SU-DHL-6 (cell line): ENCODE measurements at regions not wholly inside any gene's neighbourhood (a gene's known extent, or its start where the extent isn't known, plus 50 kb on each side); places are given as distances from the start of the nearest gene placed in this dataset.

Experiments used
- H2AFZ ChIP-seq: fragments of 200-600 bp; sonication (generic); 2 replicates; pipeline ENCODE4 v1.6.1; 2014; ENCODE audit warnings: low read depth, mild to moderate bottlenecking, moderate library complexity, mixed read lengths, antibody characterized with exemption, low read length; ENCODE audit not compliant: severe bottlenecking
- H3F3A ChIP-seq: fragments of 200-600 bp; shearing (Covaris generic); 2 replicates; pipeline ENCODE4 v1.6.0; 2016; ENCODE audit warnings: antibody characterized with exemption, mild to moderate bottlenecking; ENCODE audit not compliant: insufficient read depth
- H3K27ac ChIP-seq: fragments of 200-600 bp; sonication (generic); 2 replicates; pipeline ENCODE4 v1.5.1; 2016; ENCODE audit warnings: low read depth, mild to moderate bottlenecking, low read length, moderate library complexity, mixed read lengths
- H3K27me3 ChIP-seq: fragments of 200-600 bp; sonication (generic), shearing (Covaris generic); 2 replicates; pipeline ENCODE4 v1.6.0; 2014; ENCODE audit warnings: mild to moderate bottlenecking, low read length
- H3K36me3 ChIP-seq: fragments of 200-600 bp; sonication (generic); 2 replicates; pipeline ENCODE4 v1.6.1; 2014; ENCODE audit warnings: mild to moderate bottlenecking, low read length, mixed read lengths
- H3K4me2 ChIP-seq: fragments of 300-600, 200-600 bp; shearing (Covaris generic), sonication (generic); 2 replicates; pipeline ENCODE4 v1.6.0; 2014; ENCODE audit warnings: low read length, low read depth, mild to moderate bottlenecking; ENCODE audit not compliant: poor library complexity, severe bottlenecking
- H3K4me3 ChIP-seq: fragments of 200-600 bp; sonication (generic); 2 replicates; pipeline ENCODE4 v1.5.1; 2014; ENCODE audit warnings: antibody characterized with exemption, low read length, mild to moderate bottlenecking, mixed read lengths; ENCODE audit not compliant: insufficient read depth, poor library complexity, severe bottlenecking
- H3K79me2 ChIP-seq: fragments of 200-600 bp; sonication (generic); 2 replicates; pipeline ENCODE4 v1.6.1; 2014; ENCODE audit warnings: mild to moderate bottlenecking, low read length, moderate library complexity; ENCODE audit not compliant: insufficient read depth
- H3K9ac ChIP-seq: fragments of 200-600 bp; sonication (generic); 2 replicates; pipeline ENCODE4 v1.7.0; 2014; ENCODE audit warnings: mild to moderate bottlenecking, low read length
- H3K9me2 ChIP-seq: fragments of 200-600 bp; sonication (generic); replicated peaks from 2 replicates; pipeline ENCODE4 v1.6.1; 2014; ENCODE audit warnings: low read length; ENCODE audit not compliant: insufficient read depth
- H3K9me3 ChIP-seq: fragments of 200-600 bp; sonication (generic); 2 replicates; pipeline ENCODE4 v1.6.1; 2014; ENCODE audit warnings: low read length, mixed read lengths; ENCODE audit not compliant: insufficient read depth
- H4K20me1 ChIP-seq: fragments of 200-600 bp; sonication (generic); 2 replicates; pipeline ENCODE4 v1.6.1; 2014; ENCODE audit warnings: low read depth, mild to moderate bottlenecking, antibody characterized with exemption, low read length, moderate library complexity, mixed read lengths
- CTCF ChIP-seq: fragments of 200-600 bp; sonication (generic); IDR thresholded peaks from one replicate; pipeline ENCODE4 v1.5.1; 2017; ENCODE audit warnings: antibody characterized with exemption, mild to moderate bottlenecking, low read length, moderate library complexity; ENCODE audit not compliant: insufficient read depth, poor library complexity, severe bottlenecking
- EZH2phosphoT487 ChIP-seq: fragments of 200-600 bp; sonication (generic), shearing (Covaris generic); conservative IDR thresholded peaks from 2 replicates; pipeline ENCODE4 v1.6.1; 2018; ENCODE audit warnings: mild to moderate bottlenecking, antibody characterized with exemption, low read length, moderate library complexity, mixed read lengths

- H4K20me1 ChIP-seq = no peaks in the 10 kb centered on the region
- H2AFZ ChIP-seq = no peak overlapping the region
- H3K9me3 ChIP-seq = no peaks in the 10 kb centered on the region
- no peak overlapping the region for H3K27ac ChIP-seq
- H3K9me2 ChIP-seq = no peaks in the 10 kb centered on the region
- H3K4me3 ChIP-seq = no peak overlapping the region
- no peak overlapping the region for H3K9ac ChIP-seq
- TF ChIP-seq EZH2phosphoT487 = no peak
- TF ChIP-seq CTCF = no peak
- no peaks in the 10 kb centered on the region for H3F3A ChIP-seq
- H3K27me3 ChIP-seq = no peaks in the 10 kb centered on the region
- no peaks in the 10 kb centered on the region for H3K79me2 ChIP-seq
- no peaks in the 10 kb centered on the region for H3K36me3 ChIP-seq
- H3K4me2 ChIP-seq = no peak overlapping the region
Measured at GRCh38 chr3:154801729-154802128, 278.4 kb upstream of the MME start.

GRCh38 chr3:154799800-154800199 lies 280.3 kb upstream of the MME start:
- Histone ChIP-seq H3K36me3 (no peaks in the 10 kb centered on the region), H3K79me2 (no peaks in the 10 kb centered on the region), H3F3A (no peaks in the 10 kb centered on the region), H2AFZ (no peak overlapping the region), H3K9me2 (no peaks in the 10 kb centered on the region), H3K9me3 (no peaks in the 10 kb centered on the region), H3K9ac (no peak overlapping the region), H3K4me3 (no peak overlapping the region), H3K27me3 (no peaks in the 10 kb centered on the region), H4K20me1 (no peaks in the 10 kb centered on the region), H3K4me2 (no peak overlapping the region), H3K27ac (no peak overlapping the region)
- TF ChIP-seq EZH2phosphoT487 (no peak), CTCF (no peak)

GRCh38 chr3:154795582-154795981 lies 284.5 kb upstream of the MME start:
- Histone ChIP-seq H3K9me2 (no peaks in the 10 kb centered on the region), H3K9me3 (no peaks in the 10 kb centered on the region), H3K27ac (no peak overlapping the region), H3K9ac (no peak overlapping the region), H3K4me3 (no peak overlapping the region), H3F3A (no peaks in the 10 kb centered on the region), H3K79me2 (no peaks in the 10 kb centered on the region), H3K4me2 (no peak overlapping the region), H2AFZ (no peak overlapping the region), H3K27me3 (no peaks in the 10 kb centered on the region), H4K20me1 (no peaks in the 10 kb centered on the region), H3K36me3 (no peaks in the 10 kb centered on the region)
- no peak for TF ChIP-seq CTCF
- no peak for TF ChIP-seq EZH2phosphoT487
